ENCODE measurements at regions not wholly inside any gene's neighbourhood (a gene's known extent, or its start where the extent isn't known, plus 50 kb on each side); places are given as distances from the start of the nearest gene placed in this dataset.

DNA sequence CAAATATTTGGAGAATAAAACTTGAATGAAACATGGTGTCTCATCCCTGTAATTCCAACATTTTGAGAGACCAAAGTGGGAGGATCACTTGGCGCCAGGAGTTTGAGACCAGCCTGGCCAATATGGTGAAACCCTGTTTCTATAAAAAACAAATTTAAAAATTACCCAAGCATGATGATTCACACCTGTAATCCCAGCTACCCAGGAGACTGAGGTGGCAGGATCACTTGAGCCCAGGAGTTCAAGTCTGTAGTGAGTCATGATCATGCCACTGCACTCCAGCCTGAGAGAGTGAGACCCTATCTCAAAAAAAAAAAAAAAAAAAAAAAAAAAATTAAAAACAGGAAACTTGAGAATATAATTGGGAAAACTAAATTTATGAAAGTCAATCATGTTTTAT, 481.1 kb downstream of the SEMA3D start:
- no peak for TF ChIP-seq EZH2 (IDR thresholded peaks at IDR 0.05)
- TF ChIP-seq, protein P1, sequence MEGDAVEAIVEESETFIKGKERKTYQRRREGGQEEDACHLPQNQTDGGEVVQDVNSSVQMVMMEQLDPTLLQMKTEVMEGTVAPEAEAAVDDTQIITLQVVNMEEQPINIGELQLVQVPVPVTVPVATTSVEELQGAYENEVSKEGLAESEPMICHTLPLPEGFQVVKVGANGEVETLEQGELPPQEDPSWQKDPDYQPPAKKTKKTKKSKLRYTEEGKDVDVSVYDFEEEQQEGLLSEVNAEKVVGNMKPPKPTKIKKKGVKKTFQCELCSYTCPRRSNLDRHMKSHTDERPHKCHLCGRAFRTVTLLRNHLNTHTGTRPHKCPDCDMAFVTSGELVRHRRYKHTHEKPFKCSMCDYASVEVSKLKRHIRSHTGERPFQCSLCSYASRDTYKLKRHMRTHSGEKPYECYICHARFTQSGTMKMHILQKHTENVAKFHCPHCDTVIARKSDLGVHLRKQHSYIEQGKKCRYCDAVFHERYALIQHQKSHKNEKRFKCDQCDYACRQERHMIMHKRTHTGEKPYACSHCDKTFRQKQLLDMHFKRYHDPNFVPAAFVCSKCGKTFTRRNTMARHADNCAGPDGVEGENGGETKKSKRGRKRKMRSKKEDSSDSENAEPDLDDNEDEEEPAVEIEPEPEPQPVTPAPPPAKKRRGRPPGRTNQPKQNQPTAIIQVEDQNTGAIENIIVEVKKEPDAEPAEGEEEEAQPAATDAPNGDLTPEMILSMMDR (IDR thresholded peaks at IDR 0.05), result no peak

Measured in neural progenitor cell (in vitro differentiated cells).